Mucosa of descending colon (tissue), 3 donors: ENCODE measurements at regions not wholly inside any gene's neighbourhood (a gene's known extent, or its start where the extent isn't known, plus 50 kb on each side); places are given as distances from the start of the nearest gene placed in this dataset.

Source experiments
- ATAC-seq: fragments of 200-7000 bp; cut with Tn5 transposase; one replicate; pipeline ENCODE4 v1.9.1; 2020; ENCODE audit warnings: mild to moderate bottlenecking, moderate library complexity
- DNase-seq, 3 donors: peaks; one replicate each; pipeline ENCODE4 v3.0.0-alpha.2; 2020
- H3K36me3 ChIP-seq: fragments of 200-600 bp; one replicate; pipeline ENCODE4 v1.8.0; 2021; ENCODE audit warnings: low read depth, mild to moderate bottlenecking
- H3K4me1 ChIP-seq: fragments of 200-600 bp; one replicate; pipeline ENCODE4 v1.8.0; 2021; ENCODE audit warnings: low read depth, mild to moderate bottlenecking
- H3K4me3 ChIP-seq: fragments of 200-600 bp; one replicate; pipeline ENCODE4 v1.8.0; 2021; ENCODE audit warnings: mild to moderate bottlenecking
- H3K9me3 ChIP-seq: fragments of 200-600 bp; one replicate; pipeline ENCODE4 v1.8.0; 2021; ENCODE audit warnings: mild to moderate bottlenecking
- CTCF ChIP-seq: fragments of 200-600 bp; IDR thresholded peaks from one replicate; pipeline ENCODE4 v1.8.0; 2022; ENCODE audit warnings: antibody characterized with exemption, mild to moderate bottlenecking
- intact Hi-C, 2 donors: fragments of 100-400 bp; cut with DNase I in 1 of 2; cut with micrococcal nuclease in 1 of 2; formaldehyde crosslinking; loops; one replicate each; pipeline versions ENCODE4 v1.11.0 to v1.11.1; 2022; cut with DNase I, micrococcal nuclease
- donor health status: DM: no; HTN: no; CAD: no; lungs with moderate emphysema.
- donor health status: DM: no; HTN: no; CAD: no.
- donor health status: DM: no; HTN: yes; CAD: no.

- Histone ChIP-seq H3K36me3 (no peaks in the 10 kb centered on the region), H3K4me1 (no peaks in the 10 kb centered on the region), H3K9me3 (no peaks in the 10 kb centered on the region), H3K4me3 (no peak overlapping the region)
- ATAC-seq = no peak
- intact Hi-C loops = no loop called here
- TF ChIP-seq CTCF = no peak
- no peak for DNase-seq
Observed at GRCh38 chr10:78359640-78360091, 326.0 kb downstream of the RPS24 start.

DNA sequence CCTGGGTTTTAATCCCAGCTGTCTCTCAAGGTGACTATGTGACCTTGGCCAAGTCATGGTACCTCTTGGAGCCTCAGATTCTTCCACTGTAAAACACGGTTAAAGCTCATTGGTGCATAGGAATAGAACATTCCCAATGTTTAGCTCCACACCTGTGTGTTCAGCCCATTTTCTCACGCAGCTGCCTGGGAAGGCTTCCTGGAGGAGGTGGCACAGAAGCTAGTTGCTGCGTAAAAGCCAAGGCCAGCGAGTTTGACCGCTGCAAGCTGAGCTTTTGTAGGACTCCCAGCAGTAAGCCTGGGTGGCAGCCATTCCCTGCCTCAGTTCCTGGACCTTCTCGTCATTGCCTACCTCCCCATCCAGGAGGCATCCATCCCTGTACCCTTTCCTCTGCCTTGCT is 326.6 kb downstream of the RPS24 start:
- intact Hi-C loops = no loop called here
- H3K9me3 ChIP-seq = no peaks in the 10 kb centered on the region
- no peak overlapping the region for H3K4me3 ChIP-seq
- no peaks in the 10 kb centered on the region for H3K4me1 ChIP-seq
- TF ChIP-seq CTCF = no peak
- no peak for DNase-seq
- no peak for ATAC-seq
- H3K36me3 ChIP-seq = no peaks in the 10 kb centered on the region

DNA sequence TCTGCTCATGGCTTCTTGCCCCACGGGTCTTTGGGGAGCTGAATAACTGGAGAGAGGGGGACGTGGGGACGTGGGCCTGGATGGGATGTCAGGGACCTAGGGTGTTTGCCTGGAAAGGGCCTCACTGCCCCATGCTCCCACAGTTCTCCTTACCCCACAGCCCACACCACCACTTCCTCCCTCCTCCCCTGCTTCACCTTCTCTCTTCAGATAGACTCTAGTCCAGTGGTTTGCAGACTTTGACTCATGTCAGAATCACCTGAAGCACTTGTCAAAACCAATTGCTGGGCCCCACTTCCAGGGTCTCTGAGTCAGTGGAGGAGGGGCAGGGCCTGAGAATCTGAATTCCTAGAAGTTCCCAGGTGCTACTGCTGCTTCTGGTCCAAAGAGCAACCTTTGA is 327.4 kb downstream of the RPS24 start:
- ATAC-seq (no peak), DNase-seq (no peak)
- intact Hi-C loops = no loop called here
- no peaks in the 10 kb centered on the region for H3K9me3 ChIP-seq
- no peak overlapping the region for H3K4me3 ChIP-seq
- TF ChIP-seq CTCF = no peak
- H3K4me1 ChIP-seq = no peaks in the 10 kb centered on the region
- H3K36me3 ChIP-seq = no peaks in the 10 kb centered on the region

DNA sequence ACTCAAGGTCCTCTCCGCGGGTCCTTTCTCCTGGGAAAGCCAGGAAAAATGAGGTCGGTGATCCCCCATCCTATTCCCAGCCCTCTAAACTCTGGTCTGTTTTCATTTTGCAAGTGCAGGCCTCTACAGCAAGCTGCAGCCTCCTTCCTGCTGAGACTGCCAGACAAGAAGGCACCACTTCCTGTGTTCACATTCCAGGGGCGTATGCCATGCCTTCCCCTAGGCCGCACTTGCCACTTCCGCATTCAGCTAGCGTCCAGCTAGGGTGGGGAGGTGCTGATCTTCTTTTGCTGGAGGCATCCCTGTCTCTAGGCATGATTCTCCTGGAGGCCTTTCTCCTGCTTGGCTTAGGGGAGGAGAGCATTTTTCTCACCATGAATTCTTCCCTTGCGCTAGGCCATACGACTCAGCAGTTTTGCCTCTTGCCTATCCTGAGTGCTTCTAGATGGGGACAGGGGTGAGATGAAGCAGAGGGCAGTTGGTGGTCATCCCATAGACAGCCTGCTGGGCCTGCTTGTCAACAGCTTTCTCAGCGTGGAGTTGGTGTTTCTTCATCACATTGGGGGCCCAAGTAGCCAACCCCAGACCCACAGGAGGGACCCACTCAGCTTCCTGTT is 328.9 kb downstream of the RPS24 start:
- DNase-seq = peak in 1 of 3 donors; percentile 14
- H3K9me3 ChIP-seq = no peaks in the 10 kb centered on the region
- H3K4me1 ChIP-seq = no peaks in the 10 kb centered on the region
- no peak for TF ChIP-seq CTCF
- intact Hi-C loops = no loop called here
- H3K4me3 ChIP-seq = no peak overlapping the region
- ATAC-seq = no peak
- H3K36me3 ChIP-seq = no peaks in the 10 kb centered on the region

GRCh38 chr10:78363190-78363589 is 329.5 kb downstream of the RPS24 start:
- intact Hi-C loops = no loop called here
- DNase-seq (no peak), ATAC-seq (no peak)
- H3K4me3 ChIP-seq = no peak overlapping the region
- no peaks in the 10 kb centered on the region for H3K9me3 ChIP-seq
- H3K4me1 ChIP-seq = no peaks in the 10 kb centered on the region
- TF ChIP-seq CTCF = no peak
- no peaks in the 10 kb centered on the region for H3K36me3 ChIP-seq

DNA sequence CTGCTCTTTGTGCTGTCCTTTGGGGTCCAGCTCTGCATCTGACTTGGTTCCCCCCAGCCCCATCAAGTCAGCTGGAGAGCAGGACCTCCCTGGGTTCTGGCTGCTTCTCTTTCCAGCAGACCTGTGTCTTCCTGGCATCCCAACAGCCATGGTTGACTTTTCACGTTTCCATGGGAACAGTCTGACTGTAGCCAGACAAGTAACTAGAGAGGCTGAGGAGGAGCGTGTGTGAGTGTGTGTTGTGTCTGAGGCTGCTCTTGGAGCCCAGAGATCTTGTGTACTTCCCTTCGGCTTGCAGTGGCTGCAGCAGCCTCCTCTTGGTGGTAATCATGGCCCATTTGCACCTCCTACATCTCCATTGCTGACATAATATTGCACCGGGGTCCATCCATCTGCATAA is 332.0 kb downstream of the RPS24 start:
- Histone ChIP-seq H3K4me1 (no peaks in the 10 kb centered on the region), H3K36me3 (no peaks in the 10 kb centered on the region), H3K4me3 (no peak overlapping the region), H3K9me3 (no peaks in the 10 kb centered on the region)
- intact Hi-C loops = no loop called here
- no peak for TF ChIP-seq CTCF
- no peak for DNase-seq
- ATAC-seq = no peak
